Bronchial epithelial cell (primary cell): ENCODE measurements at regions not wholly inside any gene's neighbourhood (a gene's known extent, or its start where the extent isn't known, plus 50 kb on each side); places are given as distances from the start of the nearest gene placed in this dataset.
A peak's percentile ranks its signal among the peaks of the same experiment; 100 is the strongest.

Experiments
- DNase-seq: peaks from one replicate; pipeline ENCODE4 v3.0.0-alpha.2; 2010; ENCODE audit warnings: low read depth
- FAIRE-seq: peaks from 2 replicates; lab custom pipeline; 2011; peaks lifted over from hg19 to GRCh38; lab: Jason Lieb, UNC
- H3K27me3 ChIP-seq: 2 replicates; pipeline ENCODE4 v1.5.1; 2011; ENCODE audit warnings: low read length; ENCODE audit not compliant: control insufficient read depth, insufficient read depth
- H3K36me3 ChIP-seq: 2 replicates; pipeline ENCODE4 v1.5.1; 2011; ENCODE audit warnings: low read length; ENCODE audit not compliant: control insufficient read depth, insufficient read depth
- H3K4me3 ChIP-seq: 2 replicates; pipeline ENCODE4 v1.5.1; 2011; ENCODE audit warnings: mild to moderate bottlenecking, low read depth, low read length, control low read depth
- CTCF ChIP-seq: IDR thresholded peaks from 2 replicates; pipeline ENCODE4 v1.5.1; 2011; ENCODE audit warnings: mild to moderate bottlenecking, moderate library complexity, low read length, control low read depth, inconsistent platforms; ENCODE audit not compliant: insufficient read depth, severe bottlenecking

GRCh38 chr1:199054694-199055093 is 415.9 kb downstream of the PTPRC start:
- Histone ChIP-seq H3K27me3 (no peaks in the 10 kb centered on the region), H3K4me3 (no peak overlapping the region), H3K36me3 (no peaks in the 10 kb centered on the region)
- peak; percentile 15 for DNase-seq
- no peak for TF ChIP-seq CTCF
- FAIRE-seq, result no peak

GRCh38 chr1:199057322-199057721 is 418.5 kb downstream of the PTPRC start:
- Histone ChIP-seq H3K36me3 (no peaks in the 10 kb centered on the region), H3K4me3 (no peak overlapping the region), H3K27me3 (no peaks in the 10 kb centered on the region)
- DNase-seq (no peak), FAIRE-seq (no peak)
- TF ChIP-seq CTCF, result no peak

DNA sequence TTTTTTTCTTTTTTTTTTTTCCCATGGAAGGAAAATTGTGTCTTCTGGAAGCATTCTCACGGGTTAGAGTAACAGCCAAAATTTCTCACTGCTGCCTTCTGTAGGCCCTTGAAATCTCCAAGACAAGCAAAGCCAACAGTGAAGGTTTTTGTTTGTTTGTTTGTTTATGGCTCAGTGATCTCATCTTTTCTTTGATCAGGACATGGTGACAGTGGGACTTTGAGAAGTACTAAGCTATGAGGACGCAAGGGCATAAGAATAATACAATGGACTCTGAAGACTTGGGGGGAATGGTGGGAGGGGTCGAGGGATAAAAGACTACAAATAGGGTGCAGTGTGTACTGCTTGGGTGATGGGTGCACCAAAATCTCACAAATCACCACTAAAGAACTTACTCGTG is 419.4 kb downstream of the PTPRC start:
- H3K27me3 ChIP-seq, result no peaks in the 10 kb centered on the region
- H3K36me3 ChIP-seq, result no peaks in the 10 kb centered on the region
- no peak overlapping the region for H3K4me3 ChIP-seq
- no peak for TF ChIP-seq CTCF
- DNase-seq (no peak), FAIRE-seq (no peak)

DNA sequence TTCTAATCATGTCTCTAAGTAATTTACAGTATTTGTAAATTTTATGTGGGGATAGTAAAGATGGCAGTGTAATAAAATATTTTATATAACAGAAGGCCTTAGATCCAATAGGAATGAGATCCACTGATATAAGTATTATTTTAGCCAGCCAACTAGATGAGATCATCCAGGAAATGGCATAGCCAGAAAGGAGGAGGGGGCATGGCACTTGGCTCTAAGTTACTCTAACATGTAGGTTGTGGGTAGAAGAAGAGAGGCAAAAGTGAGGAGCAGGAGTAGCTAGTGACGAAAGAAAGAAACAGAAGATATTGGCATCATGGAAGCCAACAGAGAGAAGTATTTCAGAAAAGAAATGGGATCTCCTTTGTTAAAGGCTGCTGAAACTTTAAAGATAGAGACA is 426.1 kb downstream of the PTPRC start:
- Histone ChIP-seq H3K27me3 (no peaks in the 10 kb centered on the region), H3K36me3 (no peaks in the 10 kb centered on the region), H3K4me3 (no peak overlapping the region)
- DNase-seq (peak; percentile 14), FAIRE-seq (no peak)
- no peak for TF ChIP-seq CTCF

DNA sequence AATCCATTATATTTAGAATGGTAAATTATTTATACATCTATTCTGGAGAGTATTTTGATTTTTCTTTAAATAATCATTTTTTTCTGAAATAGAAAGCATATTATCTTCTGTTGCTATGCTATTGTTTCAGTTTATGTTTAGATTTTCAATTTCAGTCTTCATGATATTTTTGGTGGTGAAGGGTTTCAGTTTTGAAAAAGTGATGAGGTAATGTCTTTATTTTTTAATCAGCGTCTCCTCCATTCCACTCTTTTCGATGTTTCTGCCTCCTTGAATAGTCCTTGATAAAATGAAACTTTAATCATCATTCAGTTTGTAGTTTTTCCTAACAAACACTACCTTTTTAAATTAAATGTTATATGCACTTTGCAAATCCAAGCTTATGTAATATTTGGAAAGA is 428.6 kb downstream of the PTPRC start:
- DNase-seq (no peak), FAIRE-seq (no peak)
- H3K36me3 ChIP-seq, result no peaks in the 10 kb centered on the region
- no peaks in the 10 kb centered on the region for H3K27me3 ChIP-seq
- H3K4me3 ChIP-seq, result no peak overlapping the region
- no peak for TF ChIP-seq CTCF

DNA sequence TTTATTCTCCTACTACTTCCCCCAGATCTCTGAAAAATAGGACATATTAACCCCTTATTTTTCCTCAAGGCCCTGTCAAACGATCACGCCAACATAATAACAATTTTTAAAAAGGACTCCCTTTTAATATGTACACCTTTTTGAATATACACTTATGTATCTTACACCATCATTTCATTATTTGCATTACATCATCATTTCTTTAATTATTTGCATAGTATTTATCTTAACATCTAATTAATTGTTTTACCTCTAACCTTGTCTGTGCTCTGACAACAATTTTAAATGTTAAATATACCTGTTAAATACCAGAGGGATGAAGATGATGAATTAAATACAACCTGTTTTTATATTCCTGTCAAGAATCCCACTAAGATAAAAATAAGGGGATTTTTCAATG is 432.2 kb downstream of the PTPRC start:
- DNase-seq, result no peak
- no peaks in the 10 kb centered on the region for H3K36me3 ChIP-seq
- no peak for FAIRE-seq
- no peak for TF ChIP-seq CTCF
- H3K4me3 ChIP-seq, result no peak overlapping the region
- no peaks in the 10 kb centered on the region for H3K27me3 ChIP-seq
